Osteocyte (in vitro differentiated cells): ENCODE measurements at regions not wholly inside any gene's neighbourhood (a gene's known extent, or its start where the extent isn't known, plus 50 kb on each side); places are given as distances from the start of the nearest gene placed in this dataset.

Experiments
- DNase-seq: peaks from one replicate; pipeline ENCODE4 v3.0.0; 2021; ENCODE audit warnings: mixed read lengths; ENCODE audit not compliant: unreplicated experiment; ENCODE audit errors: extremely low spot score
- H3K27ac Mint-ChIP-seq: one replicate; pipeline ENCODE4 v1.8.0; 2021; ENCODE audit warnings: mild to moderate bottlenecking, mixed read lengths; ENCODE audit not compliant: unreplicated experiment
- H3K27me3 Mint-ChIP-seq: one replicate; pipeline ENCODE4 v1.8.0; 2021; ENCODE audit warnings: mixed read lengths; ENCODE audit not compliant: unreplicated experiment
- H3K36me3 Mint-ChIP-seq: one replicate; pipeline ENCODE4 v1.8.0; 2021; ENCODE audit warnings: mixed read lengths; ENCODE audit not compliant: unreplicated experiment
- H3K4me1 Mint-ChIP-seq: one replicate; pipeline ENCODE4 v1.8.0; 2021; ENCODE audit warnings: mixed read lengths; ENCODE audit not compliant: unreplicated experiment
- H3K4me3 Mint-ChIP-seq: one replicate; pipeline ENCODE4 v1.8.0; 2021; ENCODE audit warnings: mild to moderate bottlenecking, moderate library complexity, mixed read lengths; ENCODE audit not compliant: unreplicated experiment
- H3K9me3 Mint-ChIP-seq: one replicate; pipeline ENCODE4 v1.8.0; 2021; ENCODE audit warnings: mixed read lengths; ENCODE audit not compliant: unreplicated experiment
- TF ChIP-seq, protein P1 (sequence below): fragments of 200-600 bp; sonication (generic); IDR thresholded peaks from 2 replicates; pipeline ENCODE4 v1.5.0; 2021; ENCODE audit warnings: antibody characterized with exemption, mild to moderate bottlenecking, moderate library complexity

DNA sequence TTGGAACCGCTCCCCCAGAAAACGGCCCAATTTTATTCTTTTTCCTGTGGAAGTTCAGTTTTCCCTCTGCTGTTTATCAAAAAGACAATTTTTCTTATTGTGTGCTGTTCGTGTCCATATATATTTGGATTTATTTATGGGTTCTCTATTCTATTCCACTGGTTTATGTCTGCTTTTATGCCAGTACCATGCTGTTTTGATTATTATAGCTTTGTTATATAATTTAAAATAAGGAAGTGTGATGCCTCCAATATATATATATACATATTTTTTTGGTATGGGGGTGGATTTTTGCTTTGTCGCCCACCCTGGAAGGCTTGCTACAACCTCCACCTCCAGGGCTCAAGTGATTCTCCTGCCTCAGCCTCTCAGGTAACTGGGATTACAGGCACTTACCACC is 103.3 kb downstream of the TFAP2B start:
- H3K36me3 Mint-ChIP-seq = peaks cover 6% of the 10 kb centered on the region
- peaks cover 11% of the 10 kb centered on the region for H3K4me1 Mint-ChIP-seq
- no peak overlapping the region for H3K4me3 Mint-ChIP-seq
- H3K9me3 Mint-ChIP-seq = peaks cover 23% of the 10 kb centered on the region
- H3K27me3 Mint-ChIP-seq = no peaks in the 10 kb centered on the region
- DNase-seq = no peak
- TF ChIP-seq, protein P1, sequence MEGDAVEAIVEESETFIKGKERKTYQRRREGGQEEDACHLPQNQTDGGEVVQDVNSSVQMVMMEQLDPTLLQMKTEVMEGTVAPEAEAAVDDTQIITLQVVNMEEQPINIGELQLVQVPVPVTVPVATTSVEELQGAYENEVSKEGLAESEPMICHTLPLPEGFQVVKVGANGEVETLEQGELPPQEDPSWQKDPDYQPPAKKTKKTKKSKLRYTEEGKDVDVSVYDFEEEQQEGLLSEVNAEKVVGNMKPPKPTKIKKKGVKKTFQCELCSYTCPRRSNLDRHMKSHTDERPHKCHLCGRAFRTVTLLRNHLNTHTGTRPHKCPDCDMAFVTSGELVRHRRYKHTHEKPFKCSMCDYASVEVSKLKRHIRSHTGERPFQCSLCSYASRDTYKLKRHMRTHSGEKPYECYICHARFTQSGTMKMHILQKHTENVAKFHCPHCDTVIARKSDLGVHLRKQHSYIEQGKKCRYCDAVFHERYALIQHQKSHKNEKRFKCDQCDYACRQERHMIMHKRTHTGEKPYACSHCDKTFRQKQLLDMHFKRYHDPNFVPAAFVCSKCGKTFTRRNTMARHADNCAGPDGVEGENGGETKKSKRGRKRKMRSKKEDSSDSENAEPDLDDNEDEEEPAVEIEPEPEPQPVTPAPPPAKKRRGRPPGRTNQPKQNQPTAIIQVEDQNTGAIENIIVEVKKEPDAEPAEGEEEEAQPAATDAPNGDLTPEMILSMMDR = no peak
- no peak overlapping the region for H3K27ac Mint-ChIP-seq

DNA sequence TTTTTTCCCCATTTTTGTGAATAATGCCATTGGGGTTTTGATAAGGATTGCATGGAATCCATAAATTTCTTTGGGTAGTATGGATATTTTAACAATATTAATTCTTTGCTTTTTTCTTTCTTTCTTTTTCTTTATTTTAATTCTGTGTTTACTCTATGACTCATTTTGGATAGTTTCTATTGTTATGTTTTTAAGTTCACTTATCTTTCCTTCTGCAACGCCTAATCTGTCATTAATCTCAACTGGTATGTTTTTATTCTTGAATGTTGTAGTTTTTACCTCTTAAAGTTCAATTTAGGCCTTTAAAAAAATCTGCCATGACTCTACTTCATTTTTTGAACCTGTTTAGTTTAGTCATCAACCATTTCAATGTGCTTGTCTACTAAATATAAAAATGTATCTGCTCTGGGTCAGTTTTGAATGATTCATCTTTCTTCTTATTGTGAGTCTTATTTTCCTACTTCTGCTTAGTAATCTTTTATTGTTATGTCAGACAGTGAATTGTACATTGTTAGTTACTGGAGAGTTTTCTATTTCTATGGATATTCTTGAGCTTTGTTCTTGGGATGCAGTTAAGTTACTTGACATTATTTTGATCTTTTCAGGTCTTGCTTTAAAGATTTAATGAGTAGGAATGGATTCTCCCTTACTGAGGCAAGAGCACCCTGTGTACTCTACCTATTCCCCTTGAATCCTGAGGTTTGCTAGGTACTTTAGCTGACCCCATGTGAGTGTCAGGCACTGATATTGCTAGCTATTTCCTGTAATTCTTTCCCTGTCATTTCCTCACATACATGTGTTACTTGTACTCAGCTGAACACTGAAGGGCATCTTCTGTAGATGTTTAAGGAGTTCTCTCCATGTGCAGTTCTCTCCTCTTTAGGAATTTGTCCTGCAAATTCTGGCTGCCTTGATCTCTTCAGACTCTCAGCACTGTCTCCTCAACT is 104.2 kb downstream of the TFAP2B start:
- Mint-ChIP-seq H3K4me1 (peaks cover 11% of the 10 kb centered on the region), H3K9me3 (peaks cover 23% of the 10 kb centered on the region), H3K27me3 (no peaks in the 10 kb centered on the region), H3K36me3 (peaks cover 6% of the 10 kb centered on the region), H3K27ac (peak overlapping the region; percentile 70), H3K4me3 (no peak overlapping the region)
- DNase-seq = no peak
- TF ChIP-seq, protein P1 = no peak

DNA sequence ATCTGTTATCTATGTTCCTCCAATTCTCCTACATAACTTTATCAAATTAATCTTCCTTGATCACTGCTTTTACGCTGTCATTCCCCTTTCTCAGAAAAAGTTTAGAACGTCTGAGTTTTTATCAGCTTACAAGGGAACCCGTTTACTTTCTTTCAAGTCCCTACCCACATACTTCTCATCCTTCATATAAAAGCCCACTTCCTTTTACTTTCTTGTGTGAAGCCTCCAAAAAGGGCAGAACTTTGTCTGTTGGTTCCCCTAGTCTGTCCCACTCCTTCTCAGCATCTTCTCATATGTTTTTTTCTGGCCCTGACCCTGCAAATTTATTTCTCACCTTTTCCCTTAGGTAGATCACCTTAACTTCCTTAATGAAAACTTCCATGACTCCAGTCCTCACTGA is 106.1 kb downstream of the TFAP2B start:
- H3K36me3 Mint-ChIP-seq = peaks cover 6% of the 10 kb centered on the region
- TF ChIP-seq, protein P1 = no peak
- H3K27me3 Mint-ChIP-seq = no peaks in the 10 kb centered on the region
- peaks cover 19% of the 10 kb centered on the region for H3K4me1 Mint-ChIP-seq
- peaks cover 7% of the 10 kb centered on the region for H3K9me3 Mint-ChIP-seq
- no peak overlapping the region for H3K4me3 Mint-ChIP-seq
- no peak overlapping the region for H3K27ac Mint-ChIP-seq
- DNase-seq = no peak

DNA sequence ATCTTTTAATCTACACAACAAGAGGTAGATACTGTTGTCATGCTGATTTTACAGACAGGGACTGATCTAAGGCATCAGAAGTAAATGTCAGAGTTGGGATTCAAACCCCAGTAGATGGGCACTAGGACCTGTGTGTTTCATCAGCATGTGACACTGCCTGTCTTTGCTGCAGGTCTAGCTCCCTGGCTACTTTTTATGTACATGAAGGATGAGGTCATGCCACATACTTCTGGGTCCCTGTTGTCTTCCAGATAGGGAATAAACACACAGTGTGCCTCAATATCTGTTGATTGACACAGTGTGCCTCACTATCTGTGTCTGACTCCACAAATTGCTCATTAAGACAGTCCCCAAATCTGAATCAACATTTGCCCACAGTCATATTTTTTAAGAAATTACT is 106.9 kb downstream of the TFAP2B start:
- Mint-ChIP-seq H3K36me3 (peaks cover 6% of the 10 kb centered on the region), H3K27me3 (no peaks in the 10 kb centered on the region), H3K4me3 (no peak overlapping the region), H3K4me1 (peaks cover 19% of the 10 kb centered on the region), H3K9me3 (peaks cover 6% of the 10 kb centered on the region), H3K27ac (no peak overlapping the region)
- TF ChIP-seq, protein P1 = no peak
- DNase-seq = no peak

DNA sequence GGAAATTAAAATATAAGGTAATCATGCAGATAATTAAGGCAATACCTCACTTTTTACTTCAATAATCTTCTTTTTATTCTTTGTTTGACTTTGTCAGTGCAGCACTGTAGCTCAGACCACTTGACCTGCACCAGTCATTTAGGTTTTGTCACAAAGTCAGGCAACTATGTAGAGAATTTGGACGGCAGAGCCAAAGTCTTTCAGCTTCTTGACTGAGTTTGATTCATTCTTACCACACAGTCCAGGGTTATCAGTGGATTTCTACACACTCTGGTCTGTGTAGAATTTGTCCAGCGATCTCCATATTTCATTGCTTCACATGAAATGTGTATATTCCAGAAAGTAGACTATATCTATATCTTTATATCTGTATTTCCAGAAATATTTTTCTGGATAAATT is 107.3 kb downstream of the TFAP2B start:
- TF ChIP-seq, protein P1 = no peak
- no peak overlapping the region for H3K27ac Mint-ChIP-seq
- peaks cover 19% of the 10 kb centered on the region for H3K4me1 Mint-ChIP-seq
- no peak overlapping the region for H3K4me3 Mint-ChIP-seq
- H3K27me3 Mint-ChIP-seq = no peaks in the 10 kb centered on the region
- DNase-seq = no peak
- H3K36me3 Mint-ChIP-seq = peaks cover 6% of the 10 kb centered on the region
- H3K9me3 Mint-ChIP-seq = peaks cover 6% of the 10 kb centered on the region
